WI38 (cell line): ENCODE measurements at regions not wholly inside any gene's neighbourhood (a gene's known extent, or its start where the extent isn't known, plus 50 kb on each side); places are given as distances from the start of the nearest gene placed in this dataset.
A peak's percentile ranks its signal among the peaks of the same experiment; 100 is the strongest.

Experiments
- H3K4me3 ChIP-seq: 2 replicates; pipeline ENCODE4 v1.5.1; 2011; ENCODE audit warnings: low read depth, mild to moderate bottlenecking, control low read depth, low read length
- CTCF ChIP-seq: IDR thresholded peaks from 2 replicates; pipeline ENCODE4 v1.5.1; 2012; ENCODE audit warnings: low read depth, mild to moderate bottlenecking, control low read depth, low read length

GRCh38 chr14:95796788-95797187, 79.8 kb upstream of the TUNAR start:
- no peak for TF ChIP-seq CTCF
- H3K4me3 ChIP-seq: no peak overlapping the region

GRCh38 chr14:95787941-95788340, 74.0 kb upstream of the TCL1A start:
- no peak overlapping the region for H3K4me3 ChIP-seq
- TF ChIP-seq CTCF: no peak

- TF ChIP-seq CTCF: no peak
- H3K4me3 ChIP-seq: no peak overlapping the region
These were observed 72.6 kb upstream of the TCL1A start for GRCh38 chr14:95786566-95786965.

GRCh38 chr14:95784137-95784536, 70.2 kb upstream of the TCL1A start:
- no peak for TF ChIP-seq CTCF

GRCh38 chr14:95776798-95777534, 63.0 kb upstream of the TCL1A start:
- H3K4me3 ChIP-seq: no peak overlapping the region
- TF ChIP-seq CTCF: no peak

More at GRCh38 chr14:95784137-95784536, 70.2 kb upstream of the TCL1A start:
- H3K4me3 ChIP-seq: no peak overlapping the region

GRCh38 chr14:95774265-95775160, 60.6 kb upstream of the TCL1A start:
- TF ChIP-seq CTCF: peak; percentile 91
- H3K4me3 ChIP-seq: no peak overlapping the region

- H3K4me3 ChIP-seq: no peak overlapping the region
- TF ChIP-seq CTCF: no peak
These were observed 56.9 kb upstream of the TCL1A start for GRCh38 chr14:95770777-95771176.
